Suprapubic skin (tissue), 4 donors: ENCODE measurements at regions not wholly inside any gene's neighbourhood (a gene's known extent, or its start where the extent isn't known, plus 50 kb on each side); places are given as distances from the start of the nearest gene placed in this dataset.

Experiments
- CTCF ChIP-seq, 2 donors: fragments of 200-600 bp in 1 of 2; fragments of 450-650 bp in 1 of 2; sonication (generic) in 1 of 2; IDR thresholded peaks; one replicate each; pipeline ENCODE4 v1.5.1; 2016 to 2019; ENCODE audit warnings: antibody characterized with exemption in 2 of 2, mild to moderate bottlenecking in 1 of 2, moderate library complexity in 1 of 2
- POLR2A ChIP-seq, 2 donors: fragments of 450-650 bp; IDR thresholded peaks; one replicate each; pipeline ENCODE4 v1.6.1; 2017; ENCODE audit warnings: antibody characterized with exemption in 2 of 2, mild to moderate bottlenecking in 2 of 2, moderate library complexity in 2 of 2
- POLR2AphosphoS5 ChIP-seq, 3 donors: sonication (generic); formaldehyde crosslinking; IDR thresholded peaks; one replicate each; pipeline ENCODE4 v1.6.1; 2017; ENCODE audit warnings: antibody characterized with exemption in 3 of 3

GRCh38 chr3:127417709-127418559, 130.1 kb upstream of the PRR20G start:
- TF ChIP-seq CTCF (IDR thresholded peaks at IDR 0.05) (no peak), POLR2AphosphoS5 (IDR thresholded peaks at IDR 0.05) (no peak), POLR2A (IDR thresholded peaks at IDR 0.05) (no peak)
